OCI-LY7 (cell line): ENCODE measurements at regions not wholly inside any gene's neighbourhood (a gene's known extent, or its start where the extent isn't known, plus 50 kb on each side); places are given as distances from the start of the nearest gene placed in this dataset.

Source experiments
- BruUV-seq: library from RNA; stranded (reverse); fragments of 400-500 nt; replicated peaks from 2 replicates; lab custom pipeline; 2021; lab: Mats Ljungman, UMichigan
- CTCF ChIA-PET: fragments of 300-600 bp; sonication (Branson Sonifier 250); formaldehyde crosslinking; loops from one replicate; lab custom pipeline; 2022; ENCODE audit warnings: antibody characterized with exemption; ENCODE audit not compliant: unreplicated experiment; lab: Charles Lee
- POLR2A ChIA-PET: fragments of 300-600 bp; sonication (Branson Sonifier 250); formaldehyde crosslinking; loops from one replicate; lab custom pipeline; 2022; ENCODE audit warnings: antibody characterized with exemption; lab: Charles Lee
- DNase-seq: peaks from one replicate; pipeline ENCODE4 v3.0.0-alpha.2; 2015; ENCODE audit warnings: low spot score
- H2AFZ ChIP-seq: fragments of 200-600 bp; sonication (generic), shearing (Covaris generic); 2 replicates; pipeline ENCODE4 v1.6.1; 2014; ENCODE audit warnings: mild to moderate bottlenecking, antibody characterized with exemption, low read length, moderate library complexity
- H3K27ac ChIP-seq: fragments of 200-600 bp; sonication (generic); 2 replicates; pipeline ENCODE4 v1.5.1; 2014; ENCODE audit warnings: mixed run types, low read depth, mild to moderate bottlenecking, moderate library complexity, low read length, inconsistent platforms; ENCODE audit not compliant: poor library complexity, severe bottlenecking
- H3K36me3 ChIP-seq: fragments of 200-600 bp; sonication (generic); 2 replicates; pipeline ENCODE4 v1.6.1; 2014; ENCODE audit warnings: mild to moderate bottlenecking, antibody characterized with exemption, low read length, moderate library complexity, mixed read lengths; ENCODE audit not compliant: insufficient read depth
- H3K4me1 ChIP-seq: fragments of 200-600 bp; sonication (generic); 2 replicates; pipeline ENCODE4 v1.5.1; 2014; ENCODE audit warnings: mild to moderate bottlenecking, low read length; ENCODE audit not compliant: insufficient read depth, poor library complexity, severe bottlenecking
- H3K4me2 ChIP-seq: fragments of 200-600 bp; sonication (generic); 2 replicates; pipeline ENCODE4 v1.6.1; 2014; ENCODE audit warnings: mild to moderate bottlenecking, low read length
- H3K4me3 ChIP-seq: fragments of 200-600 bp; sonication (generic); 2 replicates; pipeline ENCODE4 v1.5.1; 2014; ENCODE audit warnings: mild to moderate bottlenecking, low read depth, low read length; ENCODE audit not compliant: poor library complexity, severe bottlenecking
- H3K79me2 ChIP-seq: fragments of 200-600 bp; sonication (generic); 2 replicates; pipeline ENCODE4 v1.6.1; 2016; ENCODE audit warnings: low read depth, mild to moderate bottlenecking, low read length, moderate library complexity, mixed read lengths; ENCODE audit not compliant: insufficient read depth
- H3K9me2 ChIP-seq: fragments of 200-600 bp; sonication (generic); 2 replicates; pipeline ENCODE4 v1.6.1; 2016; ENCODE audit warnings: mild to moderate bottlenecking, low read length, mixed read lengths; ENCODE audit not compliant: insufficient read depth
- H3K9me3 ChIP-seq: fragments of 200-600 bp; sonication (generic); 2 replicates; pipeline ENCODE4 v1.6.1; 2014; ENCODE audit warnings: mild to moderate bottlenecking, mixed run types, low read length, mixed read lengths
- H4K20me1 ChIP-seq: fragments of 200-600 bp; sonication (generic); 2 replicates; pipeline ENCODE4 v1.6.1; 2014; ENCODE audit warnings: mild to moderate bottlenecking, antibody characterized with exemption, low read length, moderate library complexity, mixed read lengths; ENCODE audit not compliant: insufficient read depth
- EZH2phosphoT487 ChIP-seq: fragments of 200-600 bp; sonication (generic); IDR thresholded peaks from 2 replicates; pipeline ENCODE4 v1.6.1; 2018; ENCODE audit warnings: low read depth, borderline replicate concordance, mild to moderate bottlenecking, mixed run types, antibody characterized with exemption, low read length, moderate library complexity, mixed read lengths
- intact Hi-C: fragments of 100-400 bp; cut with micrococcal nuclease; formaldehyde crosslinking; loops from one replicate; pipeline ENCODE4 v1.10.0; 2022; ENCODE audit not compliant: unreplicated experiment
- TF ChIP-seq, protein P1 (sequence below): fragments of 200-600 bp; sonication (generic); conservative IDR thresholded peaks from 2 replicates; pipeline ENCODE4 v1.5.1; 2014; ENCODE audit warnings: mild to moderate bottlenecking, antibody characterized with exemption, low read length, moderate library complexity, mixed read lengths

DNA sequence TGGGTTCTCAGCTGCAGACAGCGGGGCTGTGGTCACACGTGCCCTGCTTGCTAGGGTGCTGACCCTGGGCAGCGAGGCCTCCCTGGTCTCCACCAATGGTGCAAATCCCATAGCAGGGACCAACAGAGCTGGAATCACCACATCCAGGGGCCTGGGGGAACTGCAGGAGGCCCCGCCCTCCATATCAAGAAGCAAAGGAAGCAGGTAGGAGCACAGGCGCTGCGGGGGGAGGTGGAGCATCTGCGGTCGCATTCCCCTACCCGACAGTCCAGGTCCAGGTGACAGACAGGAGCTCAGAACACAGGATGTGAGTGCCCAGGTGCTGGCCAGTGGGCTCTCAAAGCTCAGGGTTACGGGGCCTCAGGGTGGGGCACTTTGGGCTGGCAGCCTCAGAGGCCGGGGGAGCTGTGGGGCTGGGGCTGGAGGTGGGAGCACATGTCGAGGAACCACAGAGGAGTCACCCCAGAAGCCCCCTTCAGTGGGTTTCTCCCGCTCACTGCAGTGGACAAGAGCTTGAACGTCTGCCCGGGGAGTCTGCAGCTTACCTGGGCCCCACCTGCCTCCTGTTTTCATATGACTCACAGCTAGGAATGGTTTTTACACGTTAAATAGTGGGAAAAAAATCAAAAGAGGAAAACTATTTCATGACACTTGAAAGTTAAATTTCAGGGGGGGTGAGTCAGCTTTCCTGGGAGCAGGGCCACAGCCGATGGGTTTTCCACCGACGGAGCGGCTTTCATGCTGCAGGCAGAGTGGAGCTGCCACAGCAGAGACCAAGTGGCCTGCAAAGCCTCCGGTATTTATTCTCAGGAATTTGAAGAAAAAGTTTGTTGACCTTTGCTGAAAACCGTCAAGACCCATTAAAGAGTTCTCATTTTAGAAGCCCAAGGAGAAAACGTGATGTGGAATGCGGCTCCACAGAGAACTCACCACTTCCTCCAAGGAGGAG lies 148.7 kb upstream of the PPP2R2D start:
- CTCF ChIA-PET: no interaction called here
- H3K9me2 ChIP-seq: no peaks in the 10 kb centered on the region
- H3K9me3 ChIP-seq: no peaks in the 10 kb centered on the region
- H3K4me1 ChIP-seq: no peaks in the 10 kb centered on the region
- no peaks in the 10 kb centered on the region for H3K79me2 ChIP-seq
- no peaks in the 10 kb centered on the region for H3K36me3 ChIP-seq
- H2AFZ ChIP-seq: no peak overlapping the region
- DNase-seq: no peak
- H3K4me3 ChIP-seq: no peak overlapping the region
- no TSS peak for BruUV-seq
- H3K4me2 ChIP-seq: no peak overlapping the region
- POLR2A ChIA-PET: interaction anchor here (0.6 kb wide), 1 partner anchor 202 kb away, joined by 3 read pairs; no protein-coding TSS in a partner anchor
- no peak overlapping the region for H3K27ac ChIP-seq
- TF ChIP-seq EZH2phosphoT487: no peak
- TF ChIP-seq, protein P1, sequence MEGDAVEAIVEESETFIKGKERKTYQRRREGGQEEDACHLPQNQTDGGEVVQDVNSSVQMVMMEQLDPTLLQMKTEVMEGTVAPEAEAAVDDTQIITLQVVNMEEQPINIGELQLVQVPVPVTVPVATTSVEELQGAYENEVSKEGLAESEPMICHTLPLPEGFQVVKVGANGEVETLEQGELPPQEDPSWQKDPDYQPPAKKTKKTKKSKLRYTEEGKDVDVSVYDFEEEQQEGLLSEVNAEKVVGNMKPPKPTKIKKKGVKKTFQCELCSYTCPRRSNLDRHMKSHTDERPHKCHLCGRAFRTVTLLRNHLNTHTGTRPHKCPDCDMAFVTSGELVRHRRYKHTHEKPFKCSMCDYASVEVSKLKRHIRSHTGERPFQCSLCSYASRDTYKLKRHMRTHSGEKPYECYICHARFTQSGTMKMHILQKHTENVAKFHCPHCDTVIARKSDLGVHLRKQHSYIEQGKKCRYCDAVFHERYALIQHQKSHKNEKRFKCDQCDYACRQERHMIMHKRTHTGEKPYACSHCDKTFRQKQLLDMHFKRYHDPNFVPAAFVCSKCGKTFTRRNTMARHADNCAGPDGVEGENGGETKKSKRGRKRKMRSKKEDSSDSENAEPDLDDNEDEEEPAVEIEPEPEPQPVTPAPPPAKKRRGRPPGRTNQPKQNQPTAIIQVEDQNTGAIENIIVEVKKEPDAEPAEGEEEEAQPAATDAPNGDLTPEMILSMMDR: no peak
- H4K20me1 ChIP-seq: no peaks in the 10 kb centered on the region
- intact Hi-C loops: no loop called here

DNA sequence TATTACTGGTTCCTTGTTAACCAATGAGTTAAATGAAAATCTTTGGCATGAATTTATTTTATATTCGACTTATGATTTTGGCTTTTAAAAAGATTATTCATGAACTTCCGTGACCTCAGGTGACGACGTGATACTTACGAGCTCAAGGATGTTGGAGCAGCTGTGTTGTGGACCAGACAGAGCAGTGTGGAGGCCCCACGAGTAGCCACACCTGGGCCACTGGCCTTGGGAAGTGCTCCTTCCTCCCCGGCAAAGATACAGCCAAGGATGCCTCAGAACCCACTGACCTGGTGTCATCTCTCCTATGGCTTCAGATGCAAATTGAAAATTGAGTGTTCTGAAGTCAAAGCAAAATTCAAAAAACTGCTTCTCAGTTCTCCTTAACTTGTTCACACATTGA lies 147.5 kb upstream of the PPP2R2D start:
- Histone ChIP-seq H2AFZ (no peak overlapping the region), H3K79me2 (no peaks in the 10 kb centered on the region), H3K27ac (no peak overlapping the region), H3K9me2 (no peaks in the 10 kb centered on the region), H3K4me1 (no peaks in the 10 kb centered on the region), H3K4me3 (no peak overlapping the region), H3K36me3 (no peaks in the 10 kb centered on the region), H3K4me2 (no peak overlapping the region), H4K20me1 (no peaks in the 10 kb centered on the region), H3K9me3 (no peaks in the 10 kb centered on the region)
- no TSS peak for BruUV-seq
- DNase-seq: no peak
- TF ChIP-seq EZH2phosphoT487: no peak
- TF ChIP-seq, protein P1: no peak
- POLR2A ChIA-PET: interaction anchor here (0.6 kb wide), 1 partner anchor 171 kb away, joined by 4 read pairs; no protein-coding TSS in a partner anchor
- intact Hi-C loops: no loop called here
- CTCF ChIA-PET: no interaction called here

DNA sequence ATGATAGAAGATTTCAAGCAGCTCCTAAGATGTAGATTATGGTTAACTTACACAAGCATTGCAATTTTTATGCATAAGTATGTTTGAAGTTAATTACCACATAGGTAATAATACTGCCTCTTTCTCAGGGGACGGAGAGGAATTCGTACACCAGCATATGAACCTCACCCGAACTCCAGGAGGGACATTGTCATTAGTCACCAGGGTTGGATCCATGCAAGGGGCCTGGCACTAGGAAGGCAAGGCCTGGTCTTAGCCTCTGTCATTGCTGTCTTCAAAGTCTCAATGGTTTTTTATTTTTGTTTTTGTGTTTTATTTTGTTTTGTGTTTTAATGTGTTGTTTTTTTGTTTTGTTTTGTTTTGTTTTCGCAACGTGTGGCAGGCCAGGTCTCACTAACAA lies 145.6 kb upstream of the PPP2R2D start:
- CTCF ChIA-PET: no interaction called here
- Histone ChIP-seq H3K36me3 (no peaks in the 10 kb centered on the region), H3K9me2 (no peaks in the 10 kb centered on the region), H3K4me1 (no peaks in the 10 kb centered on the region), H3K79me2 (no peaks in the 10 kb centered on the region), H4K20me1 (no peaks in the 10 kb centered on the region), H3K27ac (no peak overlapping the region), H3K4me3 (no peak overlapping the region), H3K9me3 (no peaks in the 10 kb centered on the region), H2AFZ (no peak overlapping the region), H3K4me2 (no peak overlapping the region)
- intact Hi-C loops: no loop called here
- DNase-seq: no peak
- TF ChIP-seq EZH2phosphoT487: no peak
- TF ChIP-seq, protein P1: no peak
- no TSS peak for BruUV-seq
- POLR2A ChIA-PET: no interaction called here
